Activated T-cell treated with anti-CD3 and anti-CD28 coated beads, Interleukin-2, amount 50 U/mL, for 1 hour (primary cell): ENCODE measurements at regions not wholly inside any gene's neighbourhood (a gene's known extent, or its start where the extent isn't known, plus 50 kb on each side); places are given as distances from the start of the nearest gene placed in this dataset.
"Not testable (repeated sequence)": the region's sequence is repeated elsewhere in the genome, so short reads cannot be mapped to it uniquely, and the experiment has no call there.

ENCODE experiments used
- DNase-seq: peaks from one replicate; pipeline ENCODE4 v3.0.0-alpha.2; 2020

DNA sequence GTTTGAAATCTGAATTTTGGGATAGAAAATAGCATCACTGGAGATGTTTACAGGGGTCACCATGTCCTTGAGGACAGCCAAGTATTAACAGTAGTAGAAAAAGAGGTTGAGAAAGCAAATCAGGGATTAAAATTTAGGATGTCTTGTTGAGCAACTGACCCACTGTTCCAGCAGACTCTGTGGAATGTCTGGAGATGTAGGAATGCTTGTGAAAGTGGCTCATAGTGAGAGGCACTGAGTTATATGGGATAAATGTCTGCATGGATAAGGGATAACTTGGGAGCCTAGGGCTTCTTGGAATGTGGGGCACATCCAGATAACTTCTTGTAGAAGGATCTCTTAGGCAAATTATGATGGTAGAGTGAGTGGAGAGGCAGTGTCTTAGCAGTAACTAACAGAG lies 495.0 kb downstream of the TMX3 start:
- no peak for DNase-seq

DNA sequence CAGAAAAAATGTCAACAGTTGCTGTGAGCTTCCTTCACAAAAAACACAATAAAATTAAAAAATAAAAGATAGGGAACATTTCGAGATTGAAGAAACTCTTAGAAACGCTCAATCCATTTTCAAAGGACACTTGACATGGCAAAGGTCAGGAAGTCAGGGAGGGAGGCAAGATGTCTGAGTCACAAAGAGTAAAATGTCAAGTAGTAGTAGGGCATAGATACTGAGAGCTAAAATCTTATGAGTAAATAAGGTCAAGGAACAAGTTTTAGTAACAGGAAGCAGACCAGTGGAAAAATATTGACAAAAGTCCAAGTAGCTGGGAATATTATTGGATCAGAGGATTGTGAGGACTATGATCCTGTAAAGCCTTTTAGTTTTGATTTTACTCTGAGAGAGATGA lies 495.6 kb downstream of the TMX3 start:
- no peak for DNase-seq

GRCh38 chr18:68215931-68216330 lies 499.0 kb downstream of the TMX3 start:
- DNase-seq = no peak

DNA sequence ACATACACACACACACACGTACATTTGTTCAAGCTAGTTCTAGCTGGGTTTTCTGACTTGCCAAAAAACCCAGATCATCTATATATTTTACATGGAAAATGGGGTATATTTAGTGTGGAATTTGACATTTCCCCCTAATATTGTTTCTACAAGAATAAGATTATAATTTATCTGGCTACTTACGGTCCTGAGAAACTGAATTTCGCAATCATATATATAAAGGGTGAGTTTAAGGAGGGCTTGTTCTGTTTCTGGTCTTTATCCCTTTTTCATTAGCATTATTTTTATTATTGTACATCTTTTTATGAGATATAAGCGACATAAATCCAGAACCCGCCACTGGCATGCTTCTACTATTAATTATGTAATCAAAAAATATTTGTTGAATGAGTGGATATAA lies 528.9 kb downstream of the TMX3 start:
- DNase-seq = no peak

GRCh38 chr18:68181956-68182355 lies 533.0 kb downstream of the TMX3 start:
- no peak for DNase-seq

DNA sequence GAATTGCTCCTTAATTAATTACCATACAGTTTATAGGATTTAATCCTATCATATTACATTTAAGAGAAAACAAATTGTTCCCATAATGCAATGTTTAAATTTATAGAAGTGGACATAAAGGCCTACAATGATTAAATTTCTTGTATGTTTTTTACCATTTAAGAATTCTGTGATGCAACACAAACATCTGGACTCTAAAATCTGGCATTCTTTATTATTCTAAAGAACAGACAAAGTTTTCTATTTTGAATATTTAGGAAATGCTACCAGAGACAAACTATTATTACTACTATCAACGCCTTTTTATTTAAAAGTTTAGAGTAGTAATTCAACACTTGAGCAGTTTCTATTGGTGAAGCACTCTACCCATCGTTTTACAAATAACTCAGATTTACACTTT lies 535.1 kb downstream of the TMX3 start:
- no peak for DNase-seq

- no peak for DNase-seq
Observed at GRCh38 chr18:68178921-68179320, 536.0 kb downstream of the TMX3 start.

- DNase-seq = no peak
Observed at GRCh38 chr18:68177807-68178702, 536.9 kb downstream of the TMX3 start.

- no peak for DNase-seq
Observed at GRCh38 chr18:68176901-68177300, 538.0 kb downstream of the TMX3 start.

- no peak for DNase-seq
Observed at GRCh38 chr18:68172842-68173549, 541.9 kb downstream of the TMX3 start.

GRCh38 chr18:68164909-68165308 lies 550.0 kb downstream of the TMX3 start:
- no peak for DNase-seq

DNA sequence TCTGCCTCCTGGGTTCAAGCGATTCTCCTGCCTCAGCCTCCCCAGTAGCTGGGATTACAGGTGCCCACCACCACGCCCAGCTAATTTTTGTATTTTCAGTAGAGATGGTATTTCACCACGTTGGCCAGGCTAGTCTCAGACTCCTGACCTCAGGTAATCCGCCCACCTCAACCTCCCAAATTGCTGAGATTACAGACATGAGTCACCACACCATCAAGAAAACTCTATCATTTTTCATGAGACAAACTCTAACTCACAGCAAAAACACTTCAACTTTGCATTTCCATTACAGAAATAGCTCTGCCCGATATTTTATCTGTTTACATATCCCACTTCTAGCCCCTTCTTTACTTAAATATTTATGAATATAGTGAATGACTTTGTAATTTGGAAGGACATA lies 561.1 kb downstream of the TMX3 start:
- DNase-seq = not testable (repeated sequence)

- DNase-seq = no peak
Observed at GRCh38 chr18:68152770-68153169, 562.1 kb downstream of the TMX3 start.

DNA sequence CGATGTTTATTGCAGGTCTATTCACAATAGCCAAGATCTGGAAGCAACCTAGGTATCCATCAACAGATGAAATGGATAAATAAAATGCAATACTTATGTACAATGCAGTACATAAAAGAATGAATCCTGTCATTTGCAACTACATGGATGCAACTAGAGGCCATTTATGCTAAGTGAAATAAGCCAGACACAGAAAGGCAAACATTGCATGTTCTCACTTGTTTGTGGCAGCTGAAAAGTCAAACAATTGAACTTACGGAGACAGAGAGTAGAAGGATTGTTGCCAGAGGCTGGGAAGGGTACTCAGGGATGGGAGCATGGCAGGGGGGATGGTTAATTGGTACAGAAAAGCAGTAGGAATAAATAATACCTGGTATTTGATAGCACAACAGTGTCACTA lies 563.9 kb downstream of the TMX3 start:
- DNase-seq = no peak

DNA sequence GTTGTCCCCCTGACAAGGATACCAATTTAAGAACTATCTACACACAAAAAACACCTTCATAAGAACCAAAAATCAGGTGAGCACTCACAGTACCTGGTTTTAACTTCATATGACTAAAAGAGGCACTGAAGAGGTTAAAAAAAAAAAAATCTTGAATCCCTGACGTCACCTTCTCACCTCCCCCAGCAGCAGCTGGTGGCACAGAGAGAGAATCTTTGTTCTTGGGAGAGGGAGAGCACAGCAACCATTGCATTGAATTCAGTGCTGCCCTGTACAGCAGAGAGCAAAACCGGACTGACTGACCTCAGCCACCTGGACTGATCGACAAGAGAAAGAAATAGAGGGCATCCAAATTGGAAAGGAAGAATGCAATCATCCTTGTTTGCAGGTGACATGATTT lies 566.0 kb downstream of the TMX3 start:
- no peak for DNase-seq

DNA sequence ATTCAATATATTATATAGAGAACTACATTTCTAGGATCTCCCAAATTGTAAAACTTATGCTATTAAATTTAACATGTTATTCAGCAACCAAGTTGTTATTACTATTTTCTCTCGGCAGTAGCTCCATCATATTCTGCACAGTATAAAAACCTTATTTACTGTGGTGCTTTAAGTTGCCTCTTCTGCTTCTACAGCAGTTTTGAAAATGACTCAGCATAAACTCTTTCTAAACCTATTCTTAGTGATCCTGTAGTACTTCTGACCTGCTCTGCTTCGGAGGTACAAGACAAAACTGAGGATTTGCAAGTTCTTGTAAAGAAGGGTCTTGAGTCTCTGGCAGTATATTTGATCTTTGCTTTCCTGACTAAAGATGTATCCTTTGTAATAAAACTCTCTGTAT lies 567.2 kb downstream of the TMX3 start:
- no peak for DNase-seq

GRCh38 chr18:68121826-68122225 lies 593.1 kb downstream of the TMX3 start:
- no peak for DNase-seq

- DNase-seq = no peak
Observed at GRCh38 chr18:68121308-68121707, 593.6 kb downstream of the TMX3 start.

GRCh38 chr18:68114989-68115388 lies 598.5 kb upstream of the DSEL start:
- no peak for DNase-seq

DNA sequence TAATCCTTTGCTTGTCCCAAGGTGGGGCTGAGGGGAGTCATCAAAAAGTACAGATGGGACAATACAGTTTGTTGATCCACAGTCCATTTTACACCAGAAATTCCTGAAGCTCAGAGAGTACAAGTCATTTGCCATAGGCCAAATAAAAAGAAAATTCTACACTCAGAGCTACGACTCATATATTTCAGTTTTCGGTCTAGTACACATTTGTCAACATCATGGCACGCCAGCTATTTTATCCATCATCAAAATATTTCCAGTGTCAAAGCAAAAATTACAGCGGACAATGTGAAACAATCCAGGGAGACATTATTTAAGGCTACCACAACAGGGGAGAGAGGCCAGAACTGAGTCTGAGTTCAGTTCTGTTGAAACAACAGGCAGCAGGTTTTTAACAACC lies 587.5 kb upstream of the DSEL start:
- no peak for DNase-seq

- DNase-seq = no peak
Observed at GRCh38 chr18:68103561-68103960, 587.0 kb upstream of the DSEL start.

DNA sequence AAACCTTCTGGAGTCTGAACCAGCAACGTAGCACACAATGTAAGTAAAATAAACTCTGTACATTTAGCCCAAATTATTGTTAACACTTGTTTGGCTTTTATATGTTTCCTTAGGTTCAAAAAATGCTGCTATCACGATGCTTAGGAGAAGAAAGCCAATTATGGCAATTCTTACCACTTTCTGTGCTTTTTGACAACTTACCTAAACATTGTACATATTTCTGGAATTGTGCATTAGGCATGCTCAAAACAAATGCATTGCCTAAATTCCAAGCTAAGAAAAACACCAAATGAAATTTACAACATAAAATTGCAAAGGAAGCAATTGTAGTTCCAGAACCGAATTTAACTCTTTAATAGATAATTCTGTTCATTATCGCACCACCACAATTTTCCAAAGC lies 585.6 kb upstream of the DSEL start:
- no peak for DNase-seq

DNA sequence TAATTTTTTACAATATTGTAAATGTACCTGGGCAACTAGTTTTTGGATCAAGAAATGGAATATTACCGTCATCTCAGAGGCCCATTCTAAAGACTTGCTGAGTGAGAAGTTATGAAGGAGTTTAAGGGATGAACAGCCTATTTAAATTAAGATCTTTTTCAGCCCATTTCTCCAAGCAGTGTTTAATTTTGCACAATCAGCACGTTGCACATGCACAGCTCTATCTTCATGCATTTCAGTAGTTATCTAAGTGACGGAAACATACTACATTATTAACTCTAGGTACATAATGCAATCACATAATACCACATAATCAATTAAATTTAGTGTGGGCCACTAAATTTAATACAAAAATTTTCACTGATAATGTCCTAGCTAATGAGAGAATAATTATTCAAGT lies 582.1 kb upstream of the DSEL start:
- DNase-seq = no peak

DNA sequence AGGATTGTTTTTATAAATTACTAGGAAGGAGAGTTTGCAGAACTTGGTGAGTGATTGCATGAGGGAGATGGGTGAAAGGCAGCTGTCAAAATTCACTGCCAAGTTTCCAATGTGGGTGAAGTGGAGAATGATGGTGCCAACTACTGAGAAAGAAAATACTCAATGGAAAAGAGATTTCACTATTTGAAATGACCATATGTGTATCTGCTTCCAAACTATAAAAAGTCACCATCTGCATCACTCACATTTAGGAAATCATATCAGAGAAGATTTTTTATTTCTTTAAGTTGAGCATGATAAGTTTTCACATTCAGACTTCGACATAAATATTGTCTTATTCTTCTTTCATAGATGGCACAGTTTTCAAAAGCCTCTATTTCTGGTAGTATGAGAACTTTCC lies 570.0 kb upstream of the DSEL start:
- DNase-seq = no peak

GRCh38 chr18:68085251-68085650 lies 568.7 kb upstream of the DSEL start:
- DNase-seq = no peak
